CD4-positive, alpha-beta T cell (primary cell): ENCODE measurements at regions not wholly inside any gene's neighbourhood (a gene's known extent, or its start where the extent isn't known, plus 50 kb on each side); places are given as distances from the start of the nearest gene placed in this dataset.
"Not testable (repeated sequence)": the region's sequence is repeated elsewhere in the genome, so short reads cannot be mapped to it uniquely, and the experiment has no call there.

Experiments used
- ATAC-seq: fragments of 200-7000 bp; cut with Tn5 transposase; one replicate; pipeline ENCODE4 v1.10.0; 2022; ENCODE audit warnings: mild to moderate bottlenecking; ENCODE audit not compliant: poor library complexity
- CTCF ChIA-PET: fragments of 350-600 bp; sonication (Branson Sonifier 250); formaldehyde crosslinking; loops from one replicate; lab custom pipeline; 2021; ENCODE audit warnings: antibody characterized with exemption, inconsistent platforms; lab: Charles Lee
- POLR2A ChIA-PET: fragments of 350-600 bp; sonication (Branson Sonifier 250); formaldehyde crosslinking; loops from one replicate; lab custom pipeline; 2021; ENCODE audit warnings: antibody characterized with exemption, inconsistent platforms; lab: Charles Lee
- DNase-seq, 14 experiments: peaks; one replicate each; pipeline ENCODE4 v3.0.0-alpha.2; 2013 to 2020; ENCODE audit warnings: mixed read lengths in 2 of 14
- H3K27ac ChIP-seq, 2 donors: one replicate each; pipeline versions ENCODE4 v1.5.1 to v1.7.0; 2013; ENCODE audit warnings: low read length in 2 of 2, low read depth in 1 of 2, mild to moderate bottlenecking in 1 of 2
- H3K27me3 ChIP-seq, 2 experiments: 1 replicate in 1 of 2; 2 replicates in 1 of 2; pipeline versions ENCODE4 v1.6.1 to v1.7.0; 2013; ENCODE audit warnings: low read length in 2 of 2, control low read depth in 1 of 2, mild to moderate bottlenecking in 1 of 2, moderate library complexity in 1 of 2; ENCODE audit not compliant: insufficient read depth in 2 of 2, control insufficient read depth in 1 of 2
- H3K36me3 ChIP-seq: one replicate; pipeline ENCODE4 v1.6.1; 2013; ENCODE audit warnings: low read length, control low read depth; ENCODE audit not compliant: insufficient read depth
- H3K4me1 ChIP-seq: one replicate; pipeline ENCODE4 v1.6.1; 2013; ENCODE audit warnings: low read length, control low read depth; ENCODE audit not compliant: insufficient read depth
- H3K4me3 ChIP-seq: one replicate; pipeline ENCODE4 v1.5.1; 2013; ENCODE audit warnings: mild to moderate bottlenecking, low read length, moderate library complexity
- H3K9me3 ChIP-seq, 2 experiments: 1 replicate in 1 of 2; 2 replicates in 1 of 2; pipeline versions ENCODE4 v1.6.1 to v1.7.0; 2013; ENCODE audit warnings: low read length in 2 of 2, mild to moderate bottlenecking in 2 of 2, control low read depth in 1 of 2, moderate library complexity in 1 of 2; ENCODE audit not compliant: control insufficient read depth in 1 of 2, insufficient read depth in 1 of 2
- H3K27ac Mint-ChIP-seq: one replicate; pipeline ENCODE4 v1.8.0; 2020; ENCODE audit warnings: mixed read lengths
- H3K27me3 Mint-ChIP-seq: one replicate; pipeline ENCODE4 v1.8.0; 2021; ENCODE audit warnings: mixed read lengths
- H3K36me3 Mint-ChIP-seq: one replicate; pipeline ENCODE4 v1.8.0; 2021; ENCODE audit warnings: low read depth, mixed read lengths
- H3K4me1 Mint-ChIP-seq: one replicate; pipeline ENCODE4 v1.8.0; 2021; ENCODE audit warnings: low read depth, mixed read lengths
- H3K4me3 Mint-ChIP-seq: one replicate; pipeline ENCODE4 v1.8.0; 2020; ENCODE audit warnings: mild to moderate bottlenecking, mixed read lengths
- H3K9me3 Mint-ChIP-seq: one replicate; pipeline ENCODE4 v1.8.0; 2020; ENCODE audit warnings: mixed read lengths
- CTCF ChIP-seq: fragments of 200-600 bp; IDR thresholded peaks from one replicate; pipeline ENCODE4 v1.8.0; 2022; ENCODE audit warnings: antibody characterized with exemption, mild to moderate bottlenecking
- intact Hi-C, 2 experiments: fragments of 100-400 bp; cut with DNase I in 1 of 2; cut with micrococcal nuclease in 1 of 2; formaldehyde crosslinking; loops; one replicate each; pipeline versions ENCODE4 v1.15.1 to v1.9.0; 2023 to 2025; cut with DNase I, micrococcal nuclease

GRCh38 chr14:98219638-98220037 is 1052.4 kb downstream of the BCL11B start:
- Mint-ChIP-seq H3K36me3 (no peaks in the 10 kb centered on the region), H3K27me3 (no peaks in the 10 kb centered on the region), H3K27ac (no peak overlapping the region), H3K9me3 (no peaks in the 10 kb centered on the region), H3K4me3 (no peak overlapping the region), H3K4me1 (peaks cover 27% of the 10 kb centered on the region)
- H3K9me3 ChIP-seq = no peaks in the 10 kb centered on the region
- ChIA-PET CTCF (no interaction called here), POLR2A (no interaction called here)
- no peaks in the 10 kb centered on the region for H3K36me3 ChIP-seq
- DNase-seq (no peak), ATAC-seq (no peak)
- H3K4me3 ChIP-seq = no peak overlapping the region
- H3K4me1 ChIP-seq = peaks cover 44% of the 10 kb centered on the region
- no peaks in the 10 kb centered on the region for H3K27me3 ChIP-seq
- no peak for TF ChIP-seq CTCF
- intact Hi-C loops = loop anchor here (5.0 to 10.0 kb wide), 4 partner anchors 223 to 1055 kb away; partner anchors contain the start of gene BCL11B (in 1 of the 2)
- no peak overlapping the region for H3K27ac ChIP-seq

GRCh38 chr14:98223106-98223505 is 1048.9 kb downstream of the BCL11B start:
- Histone ChIP-seq H3K36me3 (no peaks in the 10 kb centered on the region), H3K4me3 (no peak overlapping the region), H3K27ac (peak overlapping the region; percentile 73 to 80), H3K4me1 (peaks cover 70% of the 10 kb centered on the region), H3K27me3 (no peaks in the 10 kb centered on the region), H3K9me3 (no peaks in the 10 kb centered on the region)
- intact Hi-C loops = loop anchor here in 1 of 2 experiments (10.0 kb wide), 3 partner anchors 222 to 1052 kb away; partner anchors contain the start of gene BCL11B
- ChIA-PET POLR2A (interaction anchor here (0.7 to 2.5 kb wide), 10 partner anchors 12 to 1043 kb away, joined by 3 to 11 read pairs (median 4); no protein-coding TSS in a partner anchor), CTCF (interaction anchor here (0.7 to 1.6 kb wide), 5 partner anchors 9 to 1051 kb away, joined by 3 to 5 read pairs (median 4); no protein-coding TSS in a partner anchor)
- no peak for DNase-seq
- ATAC-seq = no peak
- H3K27me3 Mint-ChIP-seq = no peaks in the 10 kb centered on the region
- H3K36me3 Mint-ChIP-seq = no peaks in the 10 kb centered on the region
- peak overlapping the region; percentile 96 for H3K27ac Mint-ChIP-seq
- no peaks in the 10 kb centered on the region for H3K9me3 Mint-ChIP-seq
- H3K4me1 Mint-ChIP-seq = peaks cover 62% of the 10 kb centered on the region
- TF ChIP-seq CTCF = no peak
- H3K4me3 Mint-ChIP-seq = peak overlapping the region; percentile 11

- peak; percentile 93 for ATAC-seq
- not testable (repeated sequence) for H3K9me3 ChIP-seq, H3K4me3 ChIP-seq, H3K36me3 Mint-ChIP-seq, H3K27me3 ChIP-seq, H3K36me3 ChIP-seq, H3K9me3 Mint-ChIP-seq, H3K27me3 Mint-ChIP-seq
- H3K4me3 Mint-ChIP-seq = peak overlapping the region; percentile 77
- ChIA-PET POLR2A (interaction anchor here (0.7 to 2.5 kb wide), 14 partner anchors 13 to 1042 kb away, joined by 3 to 11 read pairs (median 4); no protein-coding TSS in a partner anchor), CTCF (interaction anchor here (0.7 to 1.6 kb wide), 4 partner anchors 17 to 1051 kb away, joined by 3 to 5 read pairs (median 4); no protein-coding TSS in a partner anchor)
- peaks cover 68% of the 10 kb centered on the region for H3K4me1 Mint-ChIP-seq
- H3K27ac Mint-ChIP-seq = peak overlapping the region; percentile 96
- peak; percentile 24 to 93 (median 50) for DNase-seq
- intact Hi-C loops = loop anchor here in 1 of 2 experiments (2.0 to 10.0 kb wide), 4 partner anchors 35 to 1051 kb away; partner anchors contain the start of gene BCL11B
- Histone ChIP-seq H3K4me1 (peaks cover 70% of the 10 kb centered on the region), H3K27ac (peak overlapping the region; percentile 73 to 80)
These were observed 1048.3 kb downstream of the BCL11B start for GRCh38 chr14:98223710-98224109.
